Spleen (tissue), 11 donors: ENCODE measurements at regions not wholly inside any gene's neighbourhood (a gene's known extent, or its start where the extent isn't known, plus 50 kb on each side); places are given as distances from the start of the nearest gene placed in this dataset.

Experiments used
- DNase-seq: peaks from one replicate; pipeline ENCODE4 v3.0.0-alpha.2; 2020
- H3K27ac ChIP-seq, 8 donors: fragments of 200-600 bp; sonication (generic) in 7 of 8; 1 replicate in 4 of 8; 2 replicates in 4 of 8; pipeline versions ENCODE4 v1.5.0 to v1.8.0; 2016 to 2021; ENCODE audit warnings: inconsistent platforms in 4 of 8, mild to moderate bottlenecking in 4 of 8, moderate library complexity in 1 of 8
- H3K27me3 ChIP-seq, 7 donors: fragments of 200-600 bp; sonication (generic) in 6 of 7; replicated peaks in 1 of 7; 1 replicate in 4 of 7; 2 replicates in 3 of 7; pipeline versions ENCODE4 v1.5.0 to v1.8.0; 2016 to 2021; ENCODE audit warnings: inconsistent platforms in 3 of 7, mild to moderate bottlenecking in 1 of 7
- H3K36me3 ChIP-seq, 6 donors: fragments of 200-600 bp; sonication (generic) in 5 of 6; 1 replicate in 4 of 6; 2 replicates in 2 of 6; pipeline versions ENCODE4 v1.5.0 to v1.8.0; 2016 to 2021; ENCODE audit warnings: inconsistent platforms in 2 of 6
- H3K4me1 ChIP-seq, 6 donors: fragments of 200-600 bp; sonication (generic) in 5 of 6; 1 replicate in 3 of 6; 2 replicates in 3 of 6; pipeline versions ENCODE4 v1.5.0 to v1.8.0; 2016 to 2021; ENCODE audit warnings: inconsistent platforms in 3 of 6
- H3K4me3 ChIP-seq, 8 donors: fragments of 200-600 bp; sonication (generic) in 7 of 8; 1 replicate in 4 of 8; 2 replicates in 4 of 8; pipeline versions ENCODE4 v1.5.0 to v1.8.0; 2016 to 2021; ENCODE audit warnings: inconsistent platforms in 4 of 8, mild to moderate bottlenecking in 4 of 8, moderate library complexity in 2 of 8
- H3K9me3 ChIP-seq, 8 donors: fragments of 200-600 bp; sonication (generic) in 7 of 8; 1 replicate in 4 of 8; 2 replicates in 4 of 8; pipeline versions ENCODE4 v1.5.0 to v1.8.0; 2016 to 2021; ENCODE audit warnings: inconsistent platforms in 4 of 8
- POLR2A ChIP-seq, 3 donors: fragments of 450-650 bp; IDR thresholded peaks; one replicate each; pipeline ENCODE4 v1.5.1; 2017; ENCODE audit warnings: antibody characterized with exemption in 3 of 3, mild to moderate bottlenecking in 1 of 3
- POLR2AphosphoS5 ChIP-seq, 3 donors: sonication (generic); formaldehyde crosslinking; IDR thresholded peaks; one replicate each; pipeline ENCODE4 v1.5.1; 2017; ENCODE audit warnings: antibody characterized with exemption in 3 of 3
- WGBS, 5 donors: extraction: QIAGEN DNeasy Blood & Tissue Kit in 3 of 5; methylation state at CpG; one replicate each; pipeline versions ENCODE4 v1.1.5 to v1.1.7; 2013 to 2018; 5-methylcytosine and 5-hydroxymethylcytosine counted together
- intact Hi-C: fragments of 100-400 bp; cut with DNase I; formaldehyde crosslinking; loops from one replicate; pipeline ENCODE4 v1.15.0; 2023; ENCODE audit warnings: low total_unique reads
- TF ChIP-seq, protein P1 (sequence below), 11 experiments: fragments of 200-600 bp in 7 of 11; fragments of 450-650 bp in 4 of 11; sonication (generic) in 4 of 11; IDR thresholded peaks in 8 of 11; conservative IDR thresholded peaks in 3 of 11; 1 replicate in 7 of 11; 2 replicates in 4 of 11; pipeline versions ENCODE4 v1.4.0 to v1.8.0; 2016 to 2021; ENCODE audit warnings: antibody characterized with exemption in 11 of 11, inconsistent platforms in 4 of 11, mild to moderate bottlenecking in 1 of 11
- donor health status: healthy with polysubstance abuse.
- donor health status: DM: no; HTN: no; CAD: no; lungs with moderate emphysema.
- donor health status: DM: no; HTN: no; CAD: no.
- donor health status: Bipolar disorder and iron deficiency.
- donor health status: healthy.
- donor health status: DM: no; HTN: no; CAD: no.
- donor health status: DM: yes; HTN: yes; CAD: no.

DNA sequence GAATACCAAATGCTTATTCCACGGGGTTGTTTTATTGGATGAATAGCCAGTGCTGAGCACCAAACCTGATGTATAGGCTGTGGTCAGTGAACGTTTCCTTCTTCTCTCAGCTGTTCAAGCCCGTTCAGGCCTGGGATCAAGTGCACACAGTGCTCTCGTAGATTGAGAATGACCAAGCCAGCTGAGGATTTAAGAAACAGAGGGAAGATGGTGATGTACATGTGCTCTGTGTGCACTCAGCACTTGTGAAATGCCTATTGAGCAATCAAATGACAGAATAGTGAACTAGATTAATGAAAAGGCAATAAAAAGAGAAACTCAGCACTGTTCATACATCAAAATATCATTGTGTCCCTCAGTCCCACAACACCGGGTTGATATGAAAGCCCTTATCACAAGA, 302.5 kb downstream of the BMPER start:
- WGBS, 5 donors: 81 to 95% (median 86%) methylated on average over 5 of the region's 5 CpGs
- Histone ChIP-seq H3K9me3 (peaks cover 0 to 8% (median 0%) of the 10 kb centered on the region in 8 donors), H3K4me3 (no peak overlapping the region), H3K4me1 (no peaks in the 10 kb centered on the region), H3K27ac (no peak overlapping the region), H3K27me3 (no peaks in the 10 kb centered on the region), H3K36me3 (no peaks in the 10 kb centered on the region)
- TF ChIP-seq POLR2AphosphoS5 (IDR thresholded peaks at IDR 0.05) (no peak), POLR2A (IDR thresholded peaks at IDR 0.05) (no peak)
- TF ChIP-seq, protein P1, sequence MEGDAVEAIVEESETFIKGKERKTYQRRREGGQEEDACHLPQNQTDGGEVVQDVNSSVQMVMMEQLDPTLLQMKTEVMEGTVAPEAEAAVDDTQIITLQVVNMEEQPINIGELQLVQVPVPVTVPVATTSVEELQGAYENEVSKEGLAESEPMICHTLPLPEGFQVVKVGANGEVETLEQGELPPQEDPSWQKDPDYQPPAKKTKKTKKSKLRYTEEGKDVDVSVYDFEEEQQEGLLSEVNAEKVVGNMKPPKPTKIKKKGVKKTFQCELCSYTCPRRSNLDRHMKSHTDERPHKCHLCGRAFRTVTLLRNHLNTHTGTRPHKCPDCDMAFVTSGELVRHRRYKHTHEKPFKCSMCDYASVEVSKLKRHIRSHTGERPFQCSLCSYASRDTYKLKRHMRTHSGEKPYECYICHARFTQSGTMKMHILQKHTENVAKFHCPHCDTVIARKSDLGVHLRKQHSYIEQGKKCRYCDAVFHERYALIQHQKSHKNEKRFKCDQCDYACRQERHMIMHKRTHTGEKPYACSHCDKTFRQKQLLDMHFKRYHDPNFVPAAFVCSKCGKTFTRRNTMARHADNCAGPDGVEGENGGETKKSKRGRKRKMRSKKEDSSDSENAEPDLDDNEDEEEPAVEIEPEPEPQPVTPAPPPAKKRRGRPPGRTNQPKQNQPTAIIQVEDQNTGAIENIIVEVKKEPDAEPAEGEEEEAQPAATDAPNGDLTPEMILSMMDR (IDR thresholded peaks at IDR 0.05 in 8 of 11, conservative IDR thresholded peaks at IDR 0.05 in 3 of 11): no peak
- intact Hi-C loops: no loop called here
- DNase-seq: no peak

DNA sequence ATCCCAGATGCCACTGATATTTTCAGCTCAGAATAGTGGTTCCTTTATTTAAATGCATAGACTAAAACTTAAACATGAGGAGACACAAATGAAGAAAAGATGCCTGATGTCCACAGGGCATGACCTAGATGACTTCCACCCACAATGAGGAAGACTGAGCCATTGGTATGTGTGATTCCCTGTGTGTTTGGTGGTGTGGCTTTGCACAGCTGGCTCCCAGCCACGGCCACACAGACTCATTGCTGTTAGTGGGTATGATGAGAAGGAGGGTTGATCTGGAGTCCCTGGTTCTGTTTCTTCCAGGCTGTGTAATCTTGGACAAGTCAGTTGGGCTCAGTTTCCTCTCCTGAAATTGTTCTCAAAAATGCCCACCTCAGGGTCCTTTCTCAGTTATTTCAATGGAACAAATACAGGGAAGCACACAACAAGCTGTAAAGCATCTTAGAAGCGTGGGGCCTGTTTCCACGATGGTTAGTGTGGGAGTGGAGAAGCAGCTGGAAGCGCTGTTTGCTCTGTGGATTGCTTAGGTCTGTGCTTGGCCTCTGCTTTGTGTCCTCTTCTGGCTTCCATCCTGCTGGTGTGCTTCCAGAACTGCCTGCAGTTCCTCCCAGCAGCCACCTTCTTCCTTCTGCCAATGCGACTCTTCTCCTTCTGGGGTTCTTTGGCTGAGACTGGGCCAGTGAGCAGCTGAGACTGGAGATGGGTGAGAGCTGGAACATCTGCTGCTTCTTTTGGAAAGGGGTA, 303.7 kb downstream of the BMPER start:
- intact Hi-C loops: no loop called here
- H3K36me3 ChIP-seq: no peaks in the 10 kb centered on the region
- H3K27me3 ChIP-seq: no peaks in the 10 kb centered on the region
- 70 to 85% (median 82%) methylated on average over 5 of the region's 5 CpGs for WGBS, 5 donors
- no peak overlapping the region for H3K27ac ChIP-seq
- no peak overlapping the region for H3K4me3 ChIP-seq
- DNase-seq: no peak
- H3K9me3 ChIP-seq: peaks cover 0 to 8% (median 0%) of the 10 kb centered on the region in 8 donors
- no peak for TF ChIP-seq POLR2AphosphoS5 (IDR thresholded peaks at IDR 0.05)
- TF ChIP-seq POLR2A (IDR thresholded peaks at IDR 0.05): no peak
- TF ChIP-seq, protein P1 (IDR thresholded peaks at IDR 0.05 in 8 of 11, conservative IDR thresholded peaks at IDR 0.05 in 3 of 11): no peak
- H3K4me1 ChIP-seq: no peaks in the 10 kb centered on the region

DNA sequence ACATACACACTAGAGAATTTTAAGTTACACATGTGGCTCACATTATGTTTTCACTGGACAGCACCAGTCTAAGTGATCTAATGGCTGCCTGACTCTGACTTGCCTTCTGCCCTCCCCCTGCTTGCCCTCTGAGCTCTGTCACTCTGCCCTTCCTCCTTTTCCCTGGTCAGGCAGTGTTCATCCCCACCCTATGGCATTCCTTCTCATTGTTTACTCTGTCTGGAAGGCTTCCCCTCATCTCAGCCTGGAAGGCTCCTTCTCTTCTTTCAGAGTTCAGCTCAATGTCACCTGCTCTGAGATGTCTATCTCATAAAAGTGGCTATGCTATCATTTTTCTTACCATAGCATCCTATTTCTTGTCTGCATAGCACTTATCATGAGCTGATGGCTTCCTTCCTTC, 305.7 kb downstream of the BMPER start:
- H3K36me3 ChIP-seq: no peaks in the 10 kb centered on the region
- H3K4me1 ChIP-seq: no peaks in the 10 kb centered on the region
- no peaks in the 10 kb centered on the region for H3K27me3 ChIP-seq
- TF ChIP-seq POLR2A (IDR thresholded peaks at IDR 0.05): no peak
- H3K27ac ChIP-seq: no peak overlapping the region
- intact Hi-C loops: no loop called here
- peaks cover 0 to 4% (median 0%) of the 10 kb centered on the region in 8 donors for H3K9me3 ChIP-seq
- no peak overlapping the region for H3K4me3 ChIP-seq
- no peak for DNase-seq

DNA sequence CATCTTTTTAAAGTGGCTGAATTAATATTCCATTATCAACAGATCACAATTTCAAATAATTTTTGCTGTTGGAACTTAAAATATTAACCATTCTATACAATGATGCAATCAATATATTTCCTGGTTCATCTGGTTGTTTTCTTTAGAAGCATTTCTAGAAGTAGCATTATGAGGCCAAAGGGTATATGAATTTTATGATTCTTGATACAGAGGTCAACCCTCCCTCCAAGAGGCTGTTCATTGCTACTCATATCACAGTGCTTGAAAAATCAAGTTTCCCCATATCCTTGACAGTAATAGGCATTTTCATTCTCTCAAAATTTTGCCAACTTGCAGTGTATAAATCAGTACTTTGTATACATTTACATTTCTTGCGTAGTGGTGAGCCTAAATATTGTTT, 312.6 kb downstream of the BMPER start:
- intact Hi-C loops: no loop called here
- H3K9me3 ChIP-seq: no peaks in the 10 kb centered on the region
- WGBS, 5 donors: 82 to 94% (median 88%) methylated on average over 1 of the region's 1 CpG
- no peaks in the 10 kb centered on the region for H3K4me1 ChIP-seq
- no peaks in the 10 kb centered on the region for H3K27me3 ChIP-seq
- no peak for DNase-seq
- no peaks in the 10 kb centered on the region for H3K36me3 ChIP-seq
- no peak overlapping the region for H3K4me3 ChIP-seq
- H3K27ac ChIP-seq: no peak overlapping the region
- TF ChIP-seq POLR2A (IDR thresholded peaks at IDR 0.05): no peak
- TF ChIP-seq, protein P1 (IDR thresholded peaks at IDR 0.05 in 8 of 11, conservative IDR thresholded peaks at IDR 0.05 in 3 of 11): no peak
- no peak for TF ChIP-seq POLR2AphosphoS5 (IDR thresholded peaks at IDR 0.05)
